Activated T-helper 17 cell treated with anti-CD3 and anti-CD28 coated beads, Interleukin-2, amount 50 U/mL, for 72 hours (primary cell): ENCODE measurements at regions not wholly inside any gene's neighbourhood (a gene's known extent, or its start where the extent isn't known, plus 50 kb on each side); places are given as distances from the start of the nearest gene placed in this dataset.
"Not testable (repeated sequence)": the region's sequence is repeated elsewhere in the genome, so short reads cannot be mapped to it uniquely, and the experiment has no call there.

Source experiments
- ATAC-seq: fragments of 150-1000 bp; cut with Tn5 transposase; replicated peaks from 2 replicates; pipeline ENCODE4 v1.10.0; 2021; ENCODE audit warnings: mild to moderate bottlenecking, moderate library complexity
- H3K27ac Mint-ChIP-seq: one replicate; pipeline ENCODE4 v1.8.0; 2022; ENCODE audit warnings: mixed read lengths
- H3K27me3 Mint-ChIP-seq: one replicate; pipeline ENCODE4 v1.8.0; 2022; ENCODE audit warnings: mixed read lengths
- H3K36me3 Mint-ChIP-seq: one replicate; pipeline ENCODE4 v1.8.0; 2022; ENCODE audit warnings: low read depth, mild to moderate bottlenecking, mixed read lengths
- H3K4me1 Mint-ChIP-seq: one replicate; pipeline ENCODE4 v1.8.0; 2022; ENCODE audit warnings: mixed read lengths
- H3K4me3 Mint-ChIP-seq: one replicate; pipeline ENCODE4 v1.8.0; 2022; ENCODE audit warnings: mild to moderate bottlenecking, mixed read lengths
- H3K9me3 Mint-ChIP-seq: one replicate; pipeline ENCODE4 v1.8.0; 2022; ENCODE audit warnings: mixed read lengths

DNA sequence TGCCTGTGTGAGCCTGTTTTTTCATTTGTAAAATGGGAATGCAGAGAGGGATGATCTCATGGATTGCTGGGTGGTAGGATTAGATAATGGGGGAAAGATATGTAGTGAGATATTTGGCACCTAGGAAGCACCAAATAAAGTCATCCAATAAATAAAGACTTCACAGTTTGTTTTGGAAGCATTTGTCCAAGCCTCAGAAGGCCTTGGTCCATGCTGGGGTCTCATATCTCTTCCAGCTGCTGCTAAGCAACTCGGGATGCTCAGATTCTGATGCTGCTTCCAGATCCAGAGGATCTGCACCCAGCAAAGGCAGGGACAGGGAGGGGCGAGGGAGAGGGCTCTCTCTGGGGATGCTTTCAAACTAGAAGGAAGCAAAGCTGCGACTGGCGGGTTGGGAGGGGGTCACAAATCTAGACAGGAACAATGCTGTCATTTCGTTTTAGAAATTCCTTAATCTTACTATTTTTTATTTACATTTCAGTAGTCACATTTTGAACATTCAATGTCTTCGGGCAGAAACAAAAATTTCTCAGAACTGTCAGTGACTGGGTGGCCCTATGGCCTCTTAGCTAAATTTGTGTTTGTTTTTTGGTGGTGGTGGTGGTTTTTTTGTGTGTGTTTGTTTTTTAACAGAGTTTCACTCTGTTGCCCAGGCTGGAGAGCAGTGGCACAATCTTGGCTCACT is 114.9 kb upstream of the CDH5 start:
- Mint-ChIP-seq H3K4me3 (no peak overlapping the region), H3K36me3 (no peaks in the 10 kb centered on the region), H3K27me3 (peaks cover 16% of the 10 kb centered on the region), H3K27ac (no peak overlapping the region), H3K4me1 (no peaks in the 10 kb centered on the region), H3K9me3 (no peaks in the 10 kb centered on the region)
- no peak for ATAC-seq

DNA sequence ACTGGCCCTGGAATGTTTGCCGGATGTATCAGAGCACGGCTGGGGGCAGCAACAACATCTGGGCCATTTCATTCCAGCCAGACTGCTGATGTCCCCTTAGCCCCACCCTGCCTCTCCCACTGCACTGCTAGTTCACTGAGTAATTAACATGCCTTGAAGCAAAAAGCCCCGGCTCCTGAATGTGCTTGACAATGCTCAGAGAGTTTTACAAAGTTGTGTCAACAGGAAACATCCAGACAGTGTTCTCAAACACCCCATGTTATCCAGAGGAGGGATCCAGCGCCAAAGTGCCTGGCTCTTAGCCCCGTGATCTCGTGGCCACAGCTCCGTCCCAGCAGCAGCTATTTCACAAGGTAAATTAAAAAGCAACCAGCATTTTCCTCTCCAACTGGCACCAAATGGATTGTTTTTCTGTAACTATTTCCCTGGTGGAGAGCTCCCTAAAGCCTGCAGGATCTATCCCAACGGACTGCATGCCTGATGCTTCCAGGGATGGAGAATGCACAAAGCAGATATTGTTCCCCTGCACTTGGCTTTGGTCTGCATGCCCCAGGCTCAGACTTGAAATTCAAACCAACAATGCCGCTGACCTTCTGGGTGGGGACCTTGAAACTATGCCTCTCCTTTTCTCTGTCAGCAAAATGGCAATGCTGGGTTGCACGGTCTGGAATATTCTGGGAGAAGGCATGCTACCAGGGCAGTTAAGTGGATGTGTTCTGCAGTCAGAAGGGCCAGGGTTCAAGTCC is 115.6 kb upstream of the CDH5 start:
- no peak for ATAC-seq
- Mint-ChIP-seq H3K4me1 (no peaks in the 10 kb centered on the region), H3K36me3 (no peaks in the 10 kb centered on the region), H3K27me3 (peaks cover 16% of the 10 kb centered on the region), H3K4me3 (no peak overlapping the region), H3K27ac (no peak overlapping the region), H3K9me3 (no peaks in the 10 kb centered on the region)

DNA sequence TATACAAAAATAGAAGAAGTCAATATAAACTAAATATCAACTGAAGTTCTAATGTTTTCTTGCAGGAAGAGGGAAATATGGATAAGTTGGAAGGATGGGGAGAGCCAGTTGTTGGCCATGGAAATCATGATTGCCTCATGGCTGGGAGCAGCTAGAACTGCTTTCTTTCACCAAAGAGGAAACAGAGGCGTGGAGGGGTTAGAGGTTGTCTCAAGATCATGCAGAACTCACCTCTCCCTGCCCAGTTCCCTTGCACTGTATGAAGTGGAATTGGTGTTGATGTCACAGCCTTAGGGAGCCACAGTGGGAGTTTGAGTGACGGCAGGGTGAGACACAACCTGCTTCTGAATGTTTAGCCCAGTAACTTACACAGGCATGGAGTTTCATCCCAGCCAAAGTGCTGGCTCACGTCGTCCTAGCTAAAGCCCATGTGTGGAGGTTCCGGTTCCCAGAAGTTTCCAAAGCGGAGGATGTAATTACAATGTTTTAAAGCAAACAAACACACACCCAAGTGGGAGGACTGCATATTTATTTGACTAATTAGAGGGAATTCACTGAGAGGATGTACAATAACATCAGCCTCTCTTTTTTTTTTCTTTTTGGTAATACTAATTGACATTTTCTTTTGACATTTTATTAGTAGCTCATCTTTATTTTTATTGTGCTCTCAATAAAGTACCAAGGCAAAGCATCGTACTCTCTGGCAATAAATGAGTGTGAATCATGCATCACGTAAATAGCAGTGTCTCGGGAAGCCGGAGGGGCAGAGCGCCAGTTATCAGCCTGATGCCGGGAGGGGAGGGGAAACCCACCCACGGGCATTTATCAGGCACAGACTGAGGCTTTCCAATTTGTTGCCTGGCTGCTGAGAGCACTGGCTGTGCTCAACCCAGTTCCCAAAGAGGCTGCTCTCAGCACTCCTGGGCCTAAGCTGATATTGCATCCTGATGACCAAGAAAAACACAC is 118.7 kb upstream of the CDH5 start:
- no peak for ATAC-seq
- Mint-ChIP-seq H3K27me3 (peaks cover 16% of the 10 kb centered on the region), H3K27ac (no peak overlapping the region), H3K36me3 (no peaks in the 10 kb centered on the region), H3K4me3 (no peak overlapping the region), H3K4me1 (no peaks in the 10 kb centered on the region), H3K9me3 (no peaks in the 10 kb centered on the region)

DNA sequence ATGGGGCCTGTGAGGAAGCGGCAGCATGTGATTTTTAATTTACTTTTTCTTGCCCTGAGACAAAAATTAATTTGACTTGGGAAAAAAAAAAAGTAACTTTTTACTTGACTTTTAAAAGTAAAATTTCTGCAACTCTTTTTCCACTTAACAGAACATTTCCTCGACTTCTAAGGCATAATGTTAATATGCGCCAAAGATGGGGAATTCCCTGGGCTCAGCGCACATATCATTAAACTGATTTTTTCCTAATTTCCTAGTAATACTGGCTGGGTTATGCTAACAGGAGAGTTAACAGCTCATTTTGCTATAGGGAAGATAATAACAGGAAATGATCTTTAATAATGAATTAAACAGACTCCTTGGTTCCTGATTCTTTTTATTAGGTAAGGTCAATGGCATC is 120.6 kb upstream of the CDH5 start:
- Mint-ChIP-seq H3K36me3 (no peaks in the 10 kb centered on the region), H3K27me3 (peaks cover 8% of the 10 kb centered on the region), H3K27ac (no peak overlapping the region), H3K4me1 (no peaks in the 10 kb centered on the region), H3K9me3 (no peaks in the 10 kb centered on the region), H3K4me3 (no peak overlapping the region)
- no peak for ATAC-seq

DNA sequence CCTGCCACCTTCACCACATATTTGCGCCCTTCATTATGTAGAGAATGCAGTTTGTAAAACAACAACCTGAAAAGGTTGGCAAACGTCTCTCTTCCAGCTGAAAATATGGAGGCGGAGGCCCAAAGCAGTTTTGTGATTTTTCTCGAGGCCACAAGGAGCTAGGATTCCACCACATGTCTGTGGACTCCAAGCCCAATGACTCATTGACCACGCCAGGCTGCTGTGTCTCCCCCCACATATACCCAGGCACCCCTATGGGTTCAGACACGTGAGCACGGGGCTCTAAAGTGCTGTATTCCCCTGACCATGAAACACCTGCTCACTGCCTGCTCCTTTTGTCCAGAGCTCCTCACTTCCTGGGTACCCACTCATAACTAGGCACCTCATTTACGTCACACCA is 121.4 kb upstream of the CDH5 start:
- Mint-ChIP-seq H3K4me3 (no peak overlapping the region), H3K27me3 (peaks cover 13% of the 10 kb centered on the region), H3K4me1 (no peaks in the 10 kb centered on the region), H3K36me3 (no peaks in the 10 kb centered on the region), H3K27ac (no peak overlapping the region), H3K9me3 (no peaks in the 10 kb centered on the region)
- ATAC-seq, result no peak

DNA sequence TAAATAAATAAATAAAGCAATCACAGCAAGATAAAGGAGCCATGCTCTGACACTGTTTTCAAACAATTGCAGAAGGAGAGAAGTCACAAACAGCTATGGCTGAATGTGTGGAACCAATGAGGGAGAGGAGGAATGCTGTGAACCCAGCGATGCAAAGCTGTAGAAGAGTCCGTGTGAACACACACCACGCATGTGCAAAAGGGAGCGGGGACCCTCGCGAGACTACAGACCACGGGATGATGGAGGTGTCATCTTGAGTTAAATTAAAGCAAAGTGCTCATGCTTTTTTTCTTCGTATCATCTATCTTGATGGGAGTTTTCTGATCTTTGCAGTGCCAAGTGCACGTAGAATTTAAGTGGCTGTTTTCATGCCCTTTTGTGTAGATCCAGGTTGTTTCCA is 123.8 kb upstream of the CDH5 start:
- Mint-ChIP-seq H3K27me3 (peaks cover 19% of the 10 kb centered on the region), H3K4me1 (no peaks in the 10 kb centered on the region), H3K27ac (no peak overlapping the region), H3K36me3 (no peaks in the 10 kb centered on the region), H3K9me3 (no peaks in the 10 kb centered on the region), H3K4me3 (no peak overlapping the region)
- ATAC-seq, result no peak

DNA sequence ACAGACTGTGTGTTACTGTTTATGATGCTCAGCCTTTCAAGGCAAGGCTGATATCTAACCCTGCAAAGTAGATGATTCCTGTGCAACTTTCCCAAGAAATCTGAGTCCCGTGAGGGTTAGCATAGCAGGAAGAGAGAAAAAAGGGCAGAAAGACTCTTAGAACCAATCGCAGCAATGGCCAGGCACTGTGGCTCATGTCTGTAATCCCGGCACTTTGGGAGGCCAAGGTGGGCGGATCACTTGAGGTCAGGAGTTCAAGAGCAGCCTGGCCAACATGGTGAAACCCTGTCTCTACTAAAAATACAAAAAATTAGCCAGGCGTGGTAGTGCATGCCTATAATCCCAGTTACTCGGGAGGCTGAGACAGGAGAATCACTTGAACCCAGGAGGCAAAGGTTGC is 124.3 kb upstream of the CDH5 start:
- H3K27ac Mint-ChIP-seq, H3K9me3 Mint-ChIP-seq, ATAC-seq, H3K4me3 Mint-ChIP-seq, H3K36me3 Mint-ChIP-seq, H3K4me1 Mint-ChIP-seq: not testable (repeated sequence)
- peaks cover 19% of the 10 kb centered on the region for H3K27me3 Mint-ChIP-seq

DNA sequence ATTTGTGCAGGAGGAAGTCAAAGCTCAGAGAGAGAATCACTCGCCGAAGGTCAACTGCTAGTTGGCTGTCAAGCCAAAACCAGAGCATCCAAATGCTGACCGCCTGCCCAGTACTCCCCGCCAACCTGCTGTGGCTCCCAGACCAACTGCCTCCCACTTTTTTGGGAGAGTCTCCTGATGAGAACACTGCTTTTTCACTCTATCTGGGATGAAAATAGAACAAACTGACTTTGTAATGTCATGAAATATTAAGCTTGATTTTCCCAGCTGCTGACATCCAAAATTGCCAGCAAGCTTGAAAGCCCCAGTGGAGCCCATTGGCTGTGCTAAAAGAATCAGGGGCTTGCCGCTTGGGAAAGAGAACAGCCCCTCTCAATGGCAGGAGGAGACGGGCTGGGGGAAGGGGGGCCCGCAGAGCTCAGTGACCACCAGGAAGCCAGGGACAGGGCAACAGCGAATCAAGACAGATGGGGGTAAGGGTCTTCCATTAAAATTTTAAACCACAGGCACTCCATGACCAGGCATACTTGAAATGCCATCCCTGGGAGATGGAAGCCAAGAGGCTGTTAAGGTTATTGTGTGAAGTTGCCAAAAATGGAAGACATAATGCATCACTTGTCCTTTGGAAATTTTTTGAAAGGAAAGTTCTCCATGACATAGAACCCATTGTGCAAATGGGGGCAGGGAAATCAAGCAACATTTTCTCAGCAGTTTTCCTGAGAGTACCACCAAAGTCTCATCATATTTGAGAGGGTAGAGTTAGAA is 125.7 kb upstream of the CDH5 start:
- Mint-ChIP-seq H3K27me3 (peaks cover 24% of the 10 kb centered on the region), H3K27ac (no peak overlapping the region), H3K4me3 (no peak overlapping the region), H3K4me1 (no peaks in the 10 kb centered on the region), H3K9me3 (no peaks in the 10 kb centered on the region), H3K36me3 (no peaks in the 10 kb centered on the region)
- ATAC-seq, result no peak

DNA sequence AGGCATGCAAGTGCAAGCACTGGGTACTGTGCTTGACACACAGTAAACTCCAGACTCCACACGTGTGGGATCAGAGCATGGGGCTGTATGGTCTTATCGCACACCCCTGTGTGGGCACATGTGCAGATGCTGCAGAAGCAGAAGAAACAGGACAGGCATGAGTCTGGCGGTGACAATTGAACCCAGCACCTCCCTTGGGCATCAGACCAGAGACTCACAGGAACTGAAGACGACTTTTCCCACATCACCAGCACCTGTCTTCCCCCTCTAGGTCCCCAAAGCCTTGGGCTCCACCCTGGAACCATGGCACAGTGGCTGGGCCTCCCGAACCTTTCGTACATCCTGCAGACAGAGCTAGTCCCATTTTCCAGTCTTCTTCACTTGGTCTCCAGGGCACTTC is 126.4 kb upstream of the CDH5 start:
- ATAC-seq, result no peak
- no peaks in the 10 kb centered on the region for H3K36me3 Mint-ChIP-seq
- no peak overlapping the region for H3K4me3 Mint-ChIP-seq
- H3K9me3 Mint-ChIP-seq, result no peaks in the 10 kb centered on the region
- H3K27me3 Mint-ChIP-seq, result peaks cover 24% of the 10 kb centered on the region
- no peak overlapping the region for H3K27ac Mint-ChIP-seq
- H3K4me1 Mint-ChIP-seq, result no peaks in the 10 kb centered on the region

DNA sequence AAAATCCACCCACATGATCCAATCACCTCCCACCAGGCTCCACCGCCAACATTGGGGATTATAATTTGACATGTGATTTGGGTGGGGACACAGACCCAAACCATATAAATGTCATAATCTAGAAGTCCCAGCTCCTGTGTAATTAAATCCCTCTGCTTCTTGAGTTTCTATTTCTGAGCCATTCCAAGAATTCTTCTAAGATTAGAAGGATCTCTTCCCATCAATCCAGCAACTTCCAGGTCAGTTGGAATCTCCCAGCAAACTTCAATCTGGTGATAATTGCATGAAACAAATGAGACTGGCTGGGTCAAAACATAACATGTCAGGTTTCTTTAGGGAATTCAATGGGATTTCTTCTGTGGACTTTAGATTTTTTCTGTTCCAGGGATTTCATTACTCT is 127.8 kb upstream of the CDH5 start:
- H3K4me1 Mint-ChIP-seq, result no peaks in the 10 kb centered on the region
- no peak overlapping the region for H3K4me3 Mint-ChIP-seq
- no peaks in the 10 kb centered on the region for H3K9me3 Mint-ChIP-seq
- peaks cover 20% of the 10 kb centered on the region for H3K27me3 Mint-ChIP-seq
- H3K36me3 Mint-ChIP-seq, result no peaks in the 10 kb centered on the region
- ATAC-seq, result no peak
- H3K27ac Mint-ChIP-seq, result no peak overlapping the region

DNA sequence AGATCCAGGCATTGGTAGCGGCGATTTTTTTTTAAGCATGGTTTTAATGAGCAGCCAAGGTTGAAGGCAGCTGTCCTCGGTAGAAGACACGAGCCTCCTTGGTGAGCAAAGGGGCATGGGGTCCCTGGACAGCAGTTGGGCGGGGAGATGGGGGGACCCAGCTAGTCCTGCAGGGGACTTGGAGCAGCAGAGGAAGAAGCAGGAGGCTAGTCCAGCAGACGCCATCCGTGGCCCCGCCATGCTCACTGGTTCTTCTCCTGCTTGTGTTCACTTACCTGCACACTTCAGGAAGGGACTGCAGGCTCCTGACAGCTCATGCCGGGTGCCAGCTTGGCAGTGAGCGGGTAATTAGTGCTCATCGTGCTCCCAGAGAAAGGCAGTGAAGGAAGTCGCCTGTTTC is 130.2 kb upstream of the CDH5 start:
- no peaks in the 10 kb centered on the region for H3K36me3 Mint-ChIP-seq
- H3K4me3 Mint-ChIP-seq, result no peak overlapping the region
- no peaks in the 10 kb centered on the region for H3K9me3 Mint-ChIP-seq
- no peak overlapping the region for H3K27ac Mint-ChIP-seq
- peaks cover 16% of the 10 kb centered on the region for H3K27me3 Mint-ChIP-seq
- H3K4me1 Mint-ChIP-seq, result no peaks in the 10 kb centered on the region
- no peak for ATAC-seq

DNA sequence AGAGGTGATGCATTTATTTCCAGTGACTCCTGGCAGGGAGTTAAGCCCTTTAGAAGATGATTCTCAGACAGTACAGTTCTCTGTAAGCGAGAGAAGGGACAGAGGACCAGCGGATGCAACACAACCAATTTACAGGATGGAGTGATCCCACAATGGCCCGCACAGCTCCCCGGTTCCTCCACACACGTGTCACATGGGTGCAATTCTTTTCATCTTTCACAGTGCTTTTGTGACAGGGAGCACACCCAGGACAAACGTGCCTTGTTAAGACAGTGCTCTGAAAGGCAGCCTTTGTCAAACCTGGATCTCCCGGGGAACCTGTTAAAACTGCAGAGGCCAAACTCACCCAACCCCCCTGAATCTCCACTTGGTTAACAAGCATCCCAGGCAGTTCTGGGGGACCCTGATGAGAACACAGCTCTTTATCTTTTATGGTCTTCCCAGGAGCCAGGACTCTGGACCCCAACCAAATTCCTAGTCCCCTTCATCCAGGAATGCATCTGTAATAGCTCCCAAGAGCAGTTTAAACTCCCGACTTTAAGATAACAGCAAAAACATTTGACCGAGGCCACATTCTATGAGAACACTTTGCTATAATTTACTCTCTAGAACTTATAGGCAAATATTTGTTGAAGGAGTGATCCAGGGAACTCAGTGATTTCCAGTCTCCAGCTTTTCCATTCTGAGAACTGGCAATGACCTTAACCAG is 134.9 kb upstream of the CDH5 start:
- Mint-ChIP-seq H3K4me3 (no peak overlapping the region), H3K27me3 (peaks cover 24% of the 10 kb centered on the region), H3K4me1 (no peaks in the 10 kb centered on the region), H3K9me3 (no peaks in the 10 kb centered on the region), H3K27ac (no peak overlapping the region), H3K36me3 (no peaks in the 10 kb centered on the region)
- ATAC-seq, result no peak

DNA sequence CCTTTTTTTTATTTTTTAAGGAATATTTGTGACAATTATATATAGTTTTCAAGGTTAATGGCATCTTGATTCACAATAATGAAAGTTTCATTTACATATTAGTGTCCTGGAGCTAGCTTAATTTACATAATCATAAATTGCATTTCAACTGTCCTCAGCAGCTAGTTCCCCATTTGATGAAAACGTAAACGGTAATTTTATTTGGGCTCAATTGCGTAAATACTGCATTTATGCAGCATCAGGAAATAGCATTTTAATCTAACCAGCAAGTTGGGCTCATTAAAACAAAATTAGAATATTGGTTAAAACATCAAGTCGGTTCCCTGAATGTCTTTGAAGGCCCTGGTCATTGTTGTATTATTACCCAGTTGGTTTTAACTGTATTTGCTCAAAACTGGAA is 136.8 kb upstream of the CDH5 start:
- Mint-ChIP-seq H3K27me3 (peaks cover 25% of the 10 kb centered on the region), H3K9me3 (no peaks in the 10 kb centered on the region), H3K36me3 (no peaks in the 10 kb centered on the region), H3K4me1 (no peaks in the 10 kb centered on the region), H3K27ac (no peak overlapping the region), H3K4me3 (no peak overlapping the region)
- ATAC-seq, result no peak

DNA sequence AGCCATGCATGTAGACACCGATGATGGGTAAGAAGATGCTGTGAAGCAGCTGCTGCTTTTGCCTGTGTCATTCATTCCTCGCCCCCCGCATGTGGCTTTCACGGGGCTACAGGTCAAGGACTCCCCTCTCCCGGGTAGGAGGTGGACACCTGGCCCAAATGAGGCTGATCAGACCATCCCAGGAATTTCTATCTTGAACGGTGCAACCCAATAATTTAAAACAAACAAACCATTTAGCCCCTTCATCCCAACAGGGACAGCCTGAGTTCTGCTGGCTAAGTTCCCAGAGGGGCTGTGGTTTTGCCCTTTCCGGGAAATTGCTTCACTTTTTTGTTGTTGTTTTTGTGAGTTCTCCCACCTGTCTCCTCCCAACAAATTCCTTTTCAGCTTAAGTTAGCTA is 137.7 kb upstream of the CDH5 start:
- Mint-ChIP-seq H3K4me3 (no peak overlapping the region), H3K4me1 (no peaks in the 10 kb centered on the region), H3K27me3 (peaks cover 25% of the 10 kb centered on the region), H3K9me3 (no peaks in the 10 kb centered on the region), H3K36me3 (no peaks in the 10 kb centered on the region), H3K27ac (no peak overlapping the region)
- no peak for ATAC-seq
